Naive thymus-derived CD4-positive, alpha-beta T cell (primary cell): ENCODE measurements at regions not wholly inside any gene's neighbourhood (a gene's known extent, or its start where the extent isn't known, plus 50 kb on each side); places are given as distances from the start of the nearest gene placed in this dataset.
A peak's percentile ranks its signal among the peaks of the same experiment; 100 is the strongest.

Experiments
- ATAC-seq: fragments of 150-1000 bp; cut with Tn5 transposase; 2 replicates; pipeline ENCODE4 v1.10.0; 2021; ENCODE audit warnings: mild to moderate bottlenecking, moderate library complexity
- CTCF ChIA-PET: fragments of 350-600 bp; sonication (Branson Sonifier 250); formaldehyde crosslinking; loops from one replicate; lab custom pipeline; 2021; ENCODE audit warnings: antibody characterized with exemption; lab: Charles Lee
- POLR2A ChIA-PET: fragments of 350-600 bp; sonication (Branson Sonifier 250); formaldehyde crosslinking; loops from one replicate; lab custom pipeline; 2021; ENCODE audit warnings: antibody characterized with exemption, inconsistent platforms; lab: Charles Lee
- DNase-seq, 9 donors: peaks; one replicate each; pipeline versions ENCODE4 v3.0.0 to v3.0.0-alpha.2; 2020 to 2022; ENCODE audit warnings: mixed read lengths in 1 of 9
- H3K27ac ChIP-seq: one replicate; pipeline ENCODE4 v1.7.0; 2013; ENCODE audit warnings: mild to moderate bottlenecking, low read depth, low read length, moderate library complexity
- H3K27me3 ChIP-seq, 2 donors: one replicate each; pipeline ENCODE4 v1.7.0; 2013; ENCODE audit warnings: low read length in 2 of 2, mild to moderate bottlenecking in 2 of 2, moderate library complexity in 2 of 2; ENCODE audit not compliant: control insufficient read depth in 2 of 2, insufficient read depth in 2 of 2
- H3K36me3 ChIP-seq, 3 experiments: 1 replicate in 2 of 3; 2 replicates in 1 of 3; pipeline ENCODE4 v1.7.0; 2013; ENCODE audit warnings: low read length in 3 of 3, mild to moderate bottlenecking in 3 of 3, moderate library complexity in 1 of 3; ENCODE audit not compliant: insufficient read depth in 3 of 3, control insufficient read depth in 2 of 3
- H3K4me1 ChIP-seq, 2 donors: one replicate each; pipeline ENCODE4 v1.7.0; 2013; ENCODE audit warnings: low read length in 2 of 2, mild to moderate bottlenecking in 2 of 2, moderate library complexity in 1 of 2; ENCODE audit not compliant: control insufficient read depth in 2 of 2, insufficient read depth in 2 of 2
- H3K4me3 ChIP-seq: 2 replicates; pipeline ENCODE4 v1.7.0; 2013; ENCODE audit warnings: mild to moderate bottlenecking, low read length
- H3K9me3 ChIP-seq, 3 experiments: 1 replicate in 2 of 3; 2 replicates in 1 of 3; pipeline ENCODE4 v1.7.0; 2013; ENCODE audit warnings: low read length in 3 of 3; ENCODE audit not compliant: control insufficient read depth in 2 of 3
- H3K27ac Mint-ChIP-seq, 9 donors: one replicate each; pipeline ENCODE4 v1.8.0; 2020 to 2022; ENCODE audit warnings: mixed read lengths in 9 of 9, mild to moderate bottlenecking in 8 of 9, moderate library complexity in 5 of 9, inconsistent platforms in 2 of 9
- H3K27me3 Mint-ChIP-seq, 5 donors: one replicate each; pipeline ENCODE4 v1.8.0; 2021 to 2022; ENCODE audit warnings: mixed read lengths in 5 of 5, mild to moderate bottlenecking in 1 of 5
- H3K36me3 Mint-ChIP-seq, 5 donors: one replicate each; pipeline ENCODE4 v1.8.0; 2020 to 2022; ENCODE audit warnings: mixed read lengths in 5 of 5, mild to moderate bottlenecking in 3 of 5, inconsistent platforms in 1 of 5
- H3K4me1 Mint-ChIP-seq, 7 donors: one replicate each; pipeline ENCODE4 v1.8.0; 2020 to 2022; ENCODE audit warnings: mixed read lengths in 7 of 7, mild to moderate bottlenecking in 3 of 7, inconsistent platforms in 1 of 7
- H3K4me3 Mint-ChIP-seq, 10 donors: one replicate each; pipeline ENCODE4 v1.8.0; 2020 to 2022; ENCODE audit warnings: mild to moderate bottlenecking in 10 of 10, mixed read lengths in 10 of 10, moderate library complexity in 6 of 10, inconsistent platforms in 2 of 10
- H3K9me3 Mint-ChIP-seq, 11 donors: one replicate each; pipeline ENCODE4 v1.8.0; 2020 to 2022; ENCODE audit warnings: mixed read lengths in 11 of 11, mild to moderate bottlenecking in 4 of 11, inconsistent platforms in 1 of 11, moderate library complexity in 1 of 11
- intact Hi-C, 2 donors: fragments of 100-400 bp; cut with micrococcal nuclease; formaldehyde crosslinking; loops; one replicate each; pipeline ENCODE4 v1.15.1; 2023

- ATAC-seq (no peak), DNase-seq (no peak)
- Mint-ChIP-seq H3K4me3 (no peak overlapping the region), H3K4me1 (peaks cover 0 to 11% (median 3%) of the 10 kb centered on the region in 7 donors), H3K36me3 (no peaks in the 10 kb centered on the region), H3K9me3 (no peaks in the 10 kb centered on the region), H3K27me3 (peaks cover 3 to 10% (median 8%) of the 10 kb centered on the region in 5 donors), H3K27ac (no peak overlapping the region)
- H3K4me1 ChIP-seq: no peaks in the 10 kb centered on the region
- H3K27ac ChIP-seq: no peak overlapping the region
- H3K36me3 ChIP-seq: no peaks in the 10 kb centered on the region
- ChIA-PET CTCF (no interaction called here), POLR2A (no interaction called here)
- H3K9me3 ChIP-seq: no peaks in the 10 kb centered on the region
- intact Hi-C loops: no loop called here
- H3K27me3 ChIP-seq: no peaks in the 10 kb centered on the region
- no peak overlapping the region for H3K4me3 ChIP-seq
Measured at GRCh38 chr1:36621531-36621930, 138.8 kb upstream of the CSF3R start.

- Histone ChIP-seq H3K9me3 (no peaks in the 10 kb centered on the region), H3K36me3 (no peaks in the 10 kb centered on the region), H3K27me3 (no peaks in the 10 kb centered on the region), H3K4me3 (no peak overlapping the region), H3K27ac (no peak overlapping the region), H3K4me1 (no peaks in the 10 kb centered on the region)
- Mint-ChIP-seq H3K4me1 (peaks cover 0 to 11% (median 3%) of the 10 kb centered on the region in 7 donors), H3K36me3 (no peaks in the 10 kb centered on the region), H3K9me3 (no peaks in the 10 kb centered on the region), H3K27me3 (peaks cover 0 to 9% (median 4%) of the 10 kb centered on the region in 5 donors), H3K27ac (peak overlapping the region in 1 of 9 donors; percentile 11), H3K4me3 (no peak overlapping the region)
- ATAC-seq (no peak), DNase-seq (no peak)
- intact Hi-C loops: no loop called here
- CTCF ChIA-PET: no interaction called here
- POLR2A ChIA-PET: no interaction called here
Measured at GRCh38 chr1:36620142-36620541, 137.4 kb upstream of the CSF3R start.

GRCh38 chr1:36614991-36615390, 132.3 kb upstream of the CSF3R start:
- Histone ChIP-seq H3K27me3 (no peaks in the 10 kb centered on the region), H3K27ac (no peak overlapping the region), H3K9me3 (no peaks in the 10 kb centered on the region), H3K36me3 (no peaks in the 10 kb centered on the region), H3K4me1 (no peaks in the 10 kb centered on the region), H3K4me3 (no peak overlapping the region)
- Mint-ChIP-seq H3K9me3 (no peaks in the 10 kb centered on the region), H3K4me1 (no peaks in the 10 kb centered on the region), H3K27me3 (no peaks in the 10 kb centered on the region), H3K4me3 (no peak overlapping the region), H3K27ac (no peak overlapping the region), H3K36me3 (no peaks in the 10 kb centered on the region)
- no peak for DNase-seq
- POLR2A ChIA-PET: no interaction called here
- no peak for ATAC-seq
- CTCF ChIA-PET: no interaction called here
- intact Hi-C loops: no loop called here

GRCh38 chr1:36614571-36614970, 131.9 kb upstream of the CSF3R start:
- H3K36me3 ChIP-seq: no peaks in the 10 kb centered on the region
- no peak overlapping the region for H3K4me3 Mint-ChIP-seq
- DNase-seq: no peak
- H3K27me3 ChIP-seq: no peaks in the 10 kb centered on the region
- H3K9me3 Mint-ChIP-seq: no peaks in the 10 kb centered on the region
- CTCF ChIA-PET: no interaction called here
- peaks cover 0 to under 1% (median 0%) of the 10 kb centered on the region in 5 donors for H3K27me3 Mint-ChIP-seq
- H3K27ac Mint-ChIP-seq: no peak overlapping the region
- POLR2A ChIA-PET: no interaction called here
- H3K4me1 ChIP-seq: no peaks in the 10 kb centered on the region
- H3K27ac ChIP-seq: no peak overlapping the region
- no peak overlapping the region for H3K4me3 ChIP-seq
- H3K9me3 ChIP-seq: no peaks in the 10 kb centered on the region
- intact Hi-C loops: no loop called here
- no peak for ATAC-seq
- no peaks in the 10 kb centered on the region for H3K4me1 Mint-ChIP-seq
- H3K36me3 Mint-ChIP-seq: no peaks in the 10 kb centered on the region

- H3K27me3 Mint-ChIP-seq: peaks cover 0 to 7% (median 5%) of the 10 kb centered on the region in 5 donors
- ATAC-seq: no peak
- no peak overlapping the region for H3K27ac Mint-ChIP-seq
- no peaks in the 10 kb centered on the region for H3K9me3 Mint-ChIP-seq
- H3K9me3 ChIP-seq: no peaks in the 10 kb centered on the region
- no peak overlapping the region for H3K27ac ChIP-seq
- no peaks in the 10 kb centered on the region for H3K36me3 ChIP-seq
- ChIA-PET POLR2A (no interaction called here), CTCF (no interaction called here)
- H3K4me3 ChIP-seq: no peak overlapping the region
- no peak for DNase-seq
- intact Hi-C loops: no loop called here
- no peaks in the 10 kb centered on the region for H3K36me3 Mint-ChIP-seq
- H3K27me3 ChIP-seq: no peaks in the 10 kb centered on the region
- no peaks in the 10 kb centered on the region for H3K4me1 ChIP-seq
- no peak overlapping the region for H3K4me3 Mint-ChIP-seq
- no peaks in the 10 kb centered on the region for H3K4me1 Mint-ChIP-seq
Measured at GRCh38 chr1:36613721-36614120, 131.0 kb upstream of the CSF3R start.

GRCh38 chr1:36612881-36613280, 130.2 kb upstream of the CSF3R start:
- Mint-ChIP-seq H3K36me3 (no peaks in the 10 kb centered on the region), H3K4me3 (no peak overlapping the region), H3K4me1 (no peaks in the 10 kb centered on the region), H3K27me3 (peaks cover 0 to 7% (median 5%) of the 10 kb centered on the region in 5 donors), H3K9me3 (no peaks in the 10 kb centered on the region), H3K27ac (no peak overlapping the region)
- intact Hi-C loops: no loop called here
- Histone ChIP-seq H3K36me3 (no peaks in the 10 kb centered on the region), H3K4me3 (no peak overlapping the region), H3K27me3 (no peaks in the 10 kb centered on the region), H3K9me3 (no peaks in the 10 kb centered on the region), H3K4me1 (no peaks in the 10 kb centered on the region), H3K27ac (no peak overlapping the region)
- POLR2A ChIA-PET: no interaction called here
- CTCF ChIA-PET: no interaction called here
- no peak for ATAC-seq
- DNase-seq: no peak

GRCh38 chr1:36612121-36612520, 129.4 kb upstream of the CSF3R start:
- H3K27ac Mint-ChIP-seq: no peak overlapping the region
- H3K4me3 ChIP-seq: no peak overlapping the region
- no peaks in the 10 kb centered on the region for H3K36me3 ChIP-seq
- no peaks in the 10 kb centered on the region for H3K9me3 Mint-ChIP-seq
- ChIA-PET CTCF (no interaction called here), POLR2A (interaction anchor here (0.7 kb wide), 1 partner anchor 9 kb away, joined by 4 read pairs; no protein-coding TSS in a partner anchor)
- no peaks in the 10 kb centered on the region for H3K36me3 Mint-ChIP-seq
- ATAC-seq (no peak), DNase-seq (no peak)
- no peaks in the 10 kb centered on the region for H3K27me3 ChIP-seq
- H3K27me3 Mint-ChIP-seq: peaks cover 0 to 7% (median 5%) of the 10 kb centered on the region in 5 donors
- peaks cover 0 to 7% of the 10 kb centered on the region in 2 donors for H3K4me1 ChIP-seq
- intact Hi-C loops: no loop called here
- no peaks in the 10 kb centered on the region for H3K9me3 ChIP-seq
- H3K4me1 Mint-ChIP-seq: peaks cover 0 to under 1% (median 0%) of the 10 kb centered on the region in 7 donors
- H3K4me3 Mint-ChIP-seq: no peak overlapping the region
- no peak overlapping the region for H3K27ac ChIP-seq
